ENCODE measurements at regions not wholly inside any gene's neighbourhood (a gene's known extent, or its start where the extent isn't known, plus 50 kb on each side); places are given as distances from the start of the nearest gene placed in this dataset.
"Not testable (repeated sequence)": the region's sequence is repeated elsewhere in the genome, so short reads cannot be mapped to it uniquely, and the experiment has no call there.

GRCh38 chr6:154602296-154602695, 91.8 kb upstream of the CNKSR3 start:
- DNase-seq, result no peak

GRCh38 chr6:154602708-154603107, 92.2 kb upstream of the CNKSR3 start:
- DNase-seq, result no peak

GRCh38 chr6:154604119-154604518, 93.6 kb upstream of the CNKSR3 start:
- DNase-seq, result no peak

GRCh38 chr6:154605178-154605881, 94.8 kb upstream of the CNKSR3 start:
- DNase-seq, result no peak

- no peak for DNase-seq
These were observed 95.4 kb upstream of the CNKSR3 start for GRCh38 chr6:154605882-154606370.

- no peak for DNase-seq
These were observed 96.0 kb upstream of the CNKSR3 start for GRCh38 chr6:154606457-154606856.

GRCh38 chr6:154606860-154607259, 96.4 kb upstream of the CNKSR3 start:
- no peak for DNase-seq

- no peak for DNase-seq
These were observed 100.8 kb upstream of the CNKSR3 start for GRCh38 chr6:154611241-154611640.

GRCh38 chr6:154611847-154612246, 101.4 kb upstream of the CNKSR3 start:
- DNase-seq, result no peak

- no peak for DNase-seq
These were observed 102.7 kb upstream of the CNKSR3 start for GRCh38 chr6:154613137-154613676.

GRCh38 chr6:154614101-154614500, 103.6 kb upstream of the CNKSR3 start:
- no peak for DNase-seq

- no peak for DNase-seq
These were observed 104.2 kb upstream of the CNKSR3 start for GRCh38 chr6:154614641-154615040.

GRCh38 chr6:154615483-154616025, 105.1 kb upstream of the CNKSR3 start:
- no peak for DNase-seq

GRCh38 chr6:154617175-154617574, 106.7 kb upstream of the CNKSR3 start:
- no peak for DNase-seq

- DNase-seq, result no peak
These were observed 108.7 kb upstream of the CNKSR3 start for GRCh38 chr6:154619146-154619545.

- DNase-seq, result no peak
These were observed 111.2 kb upstream of the CNKSR3 start for GRCh38 chr6:154621686-154622085.

- no peak for DNase-seq
These were observed 110.4 kb upstream of the SCAF8 start for GRCh38 chr6:154622618-154623336.

GRCh38 chr6:154623391-154623790, 109.8 kb upstream of the SCAF8 start:
- no peak for DNase-seq

- DNase-seq, result no peak
These were observed 109.1 kb upstream of the SCAF8 start for GRCh38 chr6:154624038-154624599.

- not testable (repeated sequence) for DNase-seq
These were observed 108.5 kb upstream of the SCAF8 start for GRCh38 chr6:154624727-154625126.

- DNase-seq, result no peak
These were observed 107.5 kb upstream of the SCAF8 start for GRCh38 chr6:154625721-154626120.

- no peak for DNase-seq
These were observed 104.1 kb upstream of the SCAF8 start for GRCh38 chr6:154629127-154629526.

GRCh38 chr6:154632119-154632518, 101.1 kb upstream of the SCAF8 start:
- no peak for DNase-seq

All from GOT3 (cell line).